GM23338 (cell line): ENCODE measurements at regions not wholly inside any gene's neighbourhood (a gene's known extent, or its start where the extent isn't known, plus 50 kb on each side); places are given as distances from the start of the nearest gene placed in this dataset.

ENCODE experiments used
- ATAC-seq: fragments of 200-7000 bp; cut with Tn5 transposase; 3 replicates; pipeline ENCODE4 v1.9.1; 2020
- DNase-seq: peaks from one replicate; pipeline ENCODE4 v3.0.0-alpha.2; 2015; ENCODE audit warnings: low spot score
- H2AFZ ChIP-seq: fragments of 200-600 bp; sonication (generic); 2 replicates; pipeline ENCODE4 v1.8.0; 2016; ENCODE audit warnings: antibody characterized with exemption, mild to moderate bottlenecking, moderate library complexity
- H3F3A ChIP-seq: fragments of 200-600 bp; sonication (generic); replicated peaks from 2 replicates; pipeline ENCODE4 v1.8.0; 2017; ENCODE audit warnings: antibody characterized with exemption, mixed run types, low read depth
- H3K27ac ChIP-seq: fragments of 200-600 bp; sonication (generic); 2 replicates; pipeline ENCODE4 v1.6.1; 2016; ENCODE audit warnings: low read depth
- H3K27me3 ChIP-seq: fragments of 200-600 bp; sonication (generic); 2 replicates; pipeline ENCODE4 v1.8.0; 2016; ENCODE audit warnings: mild to moderate bottlenecking, mixed run types, moderate library complexity; ENCODE audit not compliant: insufficient read depth
- H3K36me3 ChIP-seq: fragments of 200-600 bp; sonication (generic); 2 replicates; pipeline ENCODE4 v1.8.0; 2016; ENCODE audit warnings: mild to moderate bottlenecking; ENCODE audit not compliant: insufficient read depth
- H3K4me1 ChIP-seq: fragments of 200-600 bp; sonication (generic); 2 replicates; pipeline ENCODE4 v1.8.0; 2016; ENCODE audit warnings: mild to moderate bottlenecking, moderate library complexity; ENCODE audit not compliant: insufficient read depth
- H3K4me2 ChIP-seq: fragments of 200-600 bp; sonication (generic); 2 replicates; pipeline ENCODE4 v1.7.1; 2017; ENCODE audit warnings: mixed run types
- H3K4me3 ChIP-seq: fragments of 200-600 bp; sonication (generic); 2 replicates; pipeline ENCODE4 v1.6.1; 2016; ENCODE audit warnings: mixed run types
- H3K79me2 ChIP-seq: fragments of 200-600 bp; sonication (generic); replicated peaks from 2 replicates; pipeline ENCODE4 v1.8.0; 2017; ENCODE audit warnings: mild to moderate bottlenecking; ENCODE audit not compliant: insufficient read depth
- H3K9me2 ChIP-seq: fragments of 200-600 bp; sonication (generic); 2 replicates; pipeline ENCODE4 v1.8.0; 2017; ENCODE audit not compliant: insufficient read depth
- H4K20me1 ChIP-seq: fragments of 200-600 bp; sonication (generic); replicated peaks from 2 replicates; pipeline ENCODE4 v1.8.0; 2017; ENCODE audit warnings: mild to moderate bottlenecking; ENCODE audit not compliant: insufficient read depth
- H3K27ac Mint-ChIP-seq: 2 replicates; pipeline ENCODE4 v1.8.0; 2020; ENCODE audit warnings: inconsistent platforms, mild to moderate bottlenecking, moderate library complexity, mixed read lengths
- H3K27me3 Mint-ChIP-seq: 3 replicates; pipeline ENCODE4 v1.8.0; 2022; ENCODE audit warnings: low read depth, mild to moderate bottlenecking, moderate library complexity, mixed read lengths, inconsistent platforms; ENCODE audit not compliant: insufficient read depth, poor library complexity
- H3K36me3 Mint-ChIP-seq: 3 replicates; pipeline ENCODE4 v1.8.0; 2021; ENCODE audit warnings: low read depth, mild to moderate bottlenecking, inconsistent platforms, moderate library complexity, mixed read lengths
- H3K4me1 Mint-ChIP-seq: 3 replicates; pipeline ENCODE4 v1.8.0; 2020; ENCODE audit warnings: mild to moderate bottlenecking, inconsistent platforms, mixed read lengths
- H3K4me3 Mint-ChIP-seq: 3 replicates; pipeline ENCODE4 v1.8.0; 2021; ENCODE audit warnings: moderate library complexity, mild to moderate bottlenecking, inconsistent platforms, mixed read lengths
- H3K9me3 Mint-ChIP-seq: 3 replicates; pipeline ENCODE4 v1.8.0; 2020; ENCODE audit warnings: moderate library complexity, mild to moderate bottlenecking, inconsistent platforms, mixed read lengths
- CREB1 ChIP-seq: fragments of 250-450 bp; sonication (Bioruptor Pico); IDR thresholded peaks from 2 replicates; pipeline ENCODE4 v1.5.0; 2020; ENCODE audit warnings: low read depth, mild to moderate bottlenecking, moderate library complexity
- CTCF ChIP-seq, 2 experiments: fragments of 200-600 bp in 1 of 2; sonication (generic) in 1 of 2; conservative IDR thresholded peaks; 2 replicates each; pipeline versions ENCODE4 v1.5.1 to v1.6.1; 2016 to 2017; ENCODE audit warnings: antibody characterized with exemption in 2 of 2, low read depth in 2 of 2, mild to moderate bottlenecking in 2 of 2, moderate library complexity in 1 of 2
- ETS1 ChIP-seq: IDR thresholded peaks from 2 replicates; pipeline ENCODE4 v1.6.1; 2016; ENCODE audit warnings: antibody characterized with exemption
- EZH2 ChIP-seq: fragments of 200-600 bp; sonication (generic); IDR thresholded peaks from one replicate; pipeline ENCODE4 v1.8.0; 2017; ENCODE audit warnings: antibody characterized with exemption, mild to moderate bottlenecking, low read depth; ENCODE audit not compliant: unreplicated experiment
- EZH2phosphoT487 ChIP-seq: fragments of 200-600 bp; sonication (generic); IDR thresholded peaks from one replicate; pipeline ENCODE4 v1.8.1; 2018; ENCODE audit warnings: antibody characterized with exemption; ENCODE audit not compliant: unreplicated experiment
- JUNB ChIP-seq: IDR thresholded peaks from one replicate; pipeline ENCODE4 v1.6.1; 2016; ENCODE audit warnings: antibody characterized with exemption; ENCODE audit not compliant: unreplicated experiment
- NANOG ChIP-seq: IDR thresholded peaks from 2 replicates; pipeline ENCODE4 v1.6.1; 2016; ENCODE audit warnings: antibody characterized with exemption, borderline replicate concordance
- POLR2AphosphoS5 ChIP-seq: IDR thresholded peaks from 2 replicates; pipeline ENCODE4 v1.6.1; 2016; ENCODE audit warnings: antibody characterized with exemption, low read depth
- REST ChIP-seq: IDR thresholded peaks from one replicate; pipeline ENCODE4 v1.6.1; 2018; ENCODE audit warnings: antibody characterized with exemption; ENCODE audit not compliant: unreplicated experiment
- STAT1 ChIP-seq: IDR thresholded peaks from one replicate; pipeline ENCODE4 v1.6.1; 2016; ENCODE audit warnings: antibody characterized with exemption; ENCODE audit not compliant: unreplicated experiment
- ZNF114 ChIP-seq: fragments of 250-450 bp; sonication (Bioruptor Pico); IDR thresholded peaks from 2 replicates; pipeline ENCODE4 v1.5.0; 2020; ENCODE audit warnings: mild to moderate bottlenecking, moderate library complexity
- ZNF331 ChIP-seq: fragments of 250-450 bp; sonication (Bioruptor Pico); IDR thresholded peaks from 2 replicates; pipeline ENCODE4 v1.5.0; 2020; ENCODE audit warnings: low read depth, mild to moderate bottlenecking, moderate library complexity
- ZNF462 ChIP-seq: fragments of 250-450 bp; sonication (Bioruptor Pico); IDR thresholded peaks from 2 replicates; pipeline ENCODE4 v1.5.0; 2020; ENCODE audit warnings: mild to moderate bottlenecking, moderate library complexity

- no peak for ATAC-seq
- H3K36me3 Mint-ChIP-seq = no peaks in the 10 kb centered on the region
- peaks cover 20% of the 10 kb centered on the region for H3K9me2 ChIP-seq
- no peaks in the 10 kb centered on the region for H3K27me3 Mint-ChIP-seq
- TF ChIP-seq ZNF114 (CRISPR knock-in tag) (no peak), EZH2 (no peak), ZNF462 (CRISPR knock-in tag) (no peak), CTCF (conservative IDR thresholded peaks at IDR 0.05; ENCODE audit: low read depth in 2 of 2) (no peak), ETS1 (no peak), POLR2AphosphoS5 (no peak), EZH2phosphoT487 (no peak), ZNF331 (no peak), REST (no peak), JUNB (no peak), NANOG (no peak), STAT1 (no peak), CREB1 (CRISPR knock-in tag) (no peak)
- H3K27ac ChIP-seq = no peak overlapping the region
- peaks cover 3% of the 10 kb centered on the region for H3K4me1 Mint-ChIP-seq
- no peak overlapping the region for H3K27ac Mint-ChIP-seq
- no peaks in the 10 kb centered on the region for H4K20me1 ChIP-seq
- no peak overlapping the region for H3K4me3 Mint-ChIP-seq
- no peaks in the 10 kb centered on the region for H3K9me3 Mint-ChIP-seq
- H3K4me3 ChIP-seq = no peak overlapping the region
- H3K4me1 ChIP-seq = peaks cover 3% of the 10 kb centered on the region; the same call in 1 of the 2 replicates
- H3K36me3 ChIP-seq = no peaks in the 10 kb centered on the region
- no peaks in the 10 kb centered on the region for H3K79me2 ChIP-seq
- DNase-seq = no peak
- no peak overlapping the region for H2AFZ ChIP-seq
- no peaks in the 10 kb centered on the region for H3K27me3 ChIP-seq
- H3F3A ChIP-seq = no peaks in the 10 kb centered on the region
- no peak overlapping the region for H3K4me2 ChIP-seq
These were observed 123.0 kb downstream of the LYPLAL1 start for GRCh38 chr1:219296430-219297355.
